GM23338 (cell line): ENCODE measurements at regions not wholly inside any gene's neighbourhood (a gene's known extent, or its start where the extent isn't known, plus 50 kb on each side); places are given as distances from the start of the nearest gene placed in this dataset.

Experiments used
- ATAC-seq: fragments of 200-7000 bp; cut with Tn5 transposase; 3 replicates; pipeline ENCODE4 v1.9.1; 2020
- DNase-seq: peaks from one replicate; pipeline ENCODE4 v3.0.0-alpha.2; 2015; ENCODE audit warnings: low spot score
- H2AFZ ChIP-seq: fragments of 200-600 bp; sonication (generic); 2 replicates; pipeline ENCODE4 v1.8.0; 2016; ENCODE audit warnings: antibody characterized with exemption, mild to moderate bottlenecking, moderate library complexity
- H3F3A ChIP-seq: fragments of 200-600 bp; sonication (generic); replicated peaks from 2 replicates; pipeline ENCODE4 v1.8.0; 2017; ENCODE audit warnings: antibody characterized with exemption, mixed run types, low read depth
- H3K27ac ChIP-seq: fragments of 200-600 bp; sonication (generic); 2 replicates; pipeline ENCODE4 v1.6.1; 2016; ENCODE audit warnings: low read depth
- H3K27me3 ChIP-seq: fragments of 200-600 bp; sonication (generic); 2 replicates; pipeline ENCODE4 v1.8.0; 2016; ENCODE audit warnings: mild to moderate bottlenecking, mixed run types, moderate library complexity; ENCODE audit not compliant: insufficient read depth
- H3K36me3 ChIP-seq: fragments of 200-600 bp; sonication (generic); 2 replicates; pipeline ENCODE4 v1.8.0; 2016; ENCODE audit warnings: mild to moderate bottlenecking; ENCODE audit not compliant: insufficient read depth
- H3K4me1 ChIP-seq: fragments of 200-600 bp; sonication (generic); 2 replicates; pipeline ENCODE4 v1.8.0; 2016; ENCODE audit warnings: mild to moderate bottlenecking, moderate library complexity; ENCODE audit not compliant: insufficient read depth
- H3K4me2 ChIP-seq: fragments of 200-600 bp; sonication (generic); 2 replicates; pipeline ENCODE4 v1.7.1; 2017; ENCODE audit warnings: mixed run types
- H3K4me3 ChIP-seq: fragments of 200-600 bp; sonication (generic); 2 replicates; pipeline ENCODE4 v1.6.1; 2016; ENCODE audit warnings: mixed run types
- H3K79me2 ChIP-seq: fragments of 200-600 bp; sonication (generic); replicated peaks from 2 replicates; pipeline ENCODE4 v1.8.0; 2017; ENCODE audit warnings: mild to moderate bottlenecking; ENCODE audit not compliant: insufficient read depth
- H3K9me2 ChIP-seq: fragments of 200-600 bp; sonication (generic); 2 replicates; pipeline ENCODE4 v1.8.0; 2017; ENCODE audit not compliant: insufficient read depth
- H4K20me1 ChIP-seq: fragments of 200-600 bp; sonication (generic); replicated peaks from 2 replicates; pipeline ENCODE4 v1.8.0; 2017; ENCODE audit warnings: mild to moderate bottlenecking; ENCODE audit not compliant: insufficient read depth
- H3K27ac Mint-ChIP-seq: 2 replicates; pipeline ENCODE4 v1.8.0; 2020; ENCODE audit warnings: inconsistent platforms, mild to moderate bottlenecking, moderate library complexity, mixed read lengths
- H3K27me3 Mint-ChIP-seq: 3 replicates; pipeline ENCODE4 v1.8.0; 2022; ENCODE audit warnings: low read depth, mild to moderate bottlenecking, moderate library complexity, mixed read lengths, inconsistent platforms; ENCODE audit not compliant: insufficient read depth, poor library complexity
- H3K36me3 Mint-ChIP-seq: 3 replicates; pipeline ENCODE4 v1.8.0; 2021; ENCODE audit warnings: low read depth, mild to moderate bottlenecking, inconsistent platforms, moderate library complexity, mixed read lengths
- H3K4me1 Mint-ChIP-seq: 3 replicates; pipeline ENCODE4 v1.8.0; 2020; ENCODE audit warnings: mild to moderate bottlenecking, inconsistent platforms, mixed read lengths
- H3K4me3 Mint-ChIP-seq: 3 replicates; pipeline ENCODE4 v1.8.0; 2021; ENCODE audit warnings: moderate library complexity, mild to moderate bottlenecking, inconsistent platforms, mixed read lengths
- H3K9me3 Mint-ChIP-seq: 3 replicates; pipeline ENCODE4 v1.8.0; 2020; ENCODE audit warnings: moderate library complexity, mild to moderate bottlenecking, inconsistent platforms, mixed read lengths
- CREB1 ChIP-seq: fragments of 250-450 bp; sonication (Bioruptor Pico); IDR thresholded peaks from 2 replicates; pipeline ENCODE4 v1.5.0; 2020; ENCODE audit warnings: low read depth, mild to moderate bottlenecking, moderate library complexity
- EZH2 ChIP-seq: fragments of 200-600 bp; sonication (generic); IDR thresholded peaks from one replicate; pipeline ENCODE4 v1.8.0; 2017; ENCODE audit warnings: antibody characterized with exemption, mild to moderate bottlenecking, low read depth; ENCODE audit not compliant: unreplicated experiment
- EZH2phosphoT487 ChIP-seq: fragments of 200-600 bp; sonication (generic); IDR thresholded peaks from one replicate; pipeline ENCODE4 v1.8.1; 2018; ENCODE audit warnings: antibody characterized with exemption; ENCODE audit not compliant: unreplicated experiment
- JUNB ChIP-seq: IDR thresholded peaks from one replicate; pipeline ENCODE4 v1.6.1; 2016; ENCODE audit warnings: antibody characterized with exemption; ENCODE audit not compliant: unreplicated experiment
- NANOG ChIP-seq: IDR thresholded peaks from 2 replicates; pipeline ENCODE4 v1.6.1; 2016; ENCODE audit warnings: antibody characterized with exemption, borderline replicate concordance
- POLR2AphosphoS5 ChIP-seq: IDR thresholded peaks from 2 replicates; pipeline ENCODE4 v1.6.1; 2016; ENCODE audit warnings: antibody characterized with exemption, low read depth
- STAT1 ChIP-seq: IDR thresholded peaks from one replicate; pipeline ENCODE4 v1.6.1; 2016; ENCODE audit warnings: antibody characterized with exemption; ENCODE audit not compliant: unreplicated experiment
- ZNF114 ChIP-seq: fragments of 250-450 bp; sonication (Bioruptor Pico); IDR thresholded peaks from 2 replicates; pipeline ENCODE4 v1.5.0; 2020; ENCODE audit warnings: mild to moderate bottlenecking, moderate library complexity
- ZNF331 ChIP-seq: fragments of 250-450 bp; sonication (Bioruptor Pico); IDR thresholded peaks from 2 replicates; pipeline ENCODE4 v1.5.0; 2020; ENCODE audit warnings: low read depth, mild to moderate bottlenecking, moderate library complexity
- ZNF462 ChIP-seq: fragments of 250-450 bp; sonication (Bioruptor Pico); IDR thresholded peaks from 2 replicates; pipeline ENCODE4 v1.5.0; 2020; ENCODE audit warnings: mild to moderate bottlenecking, moderate library complexity
- TF ChIP-seq, protein P1 (sequence below), 2 experiments: fragments of 200-600 bp in 1 of 2; sonication (generic) in 1 of 2; conservative IDR thresholded peaks; 2 replicates each; pipeline versions ENCODE4 v1.5.1 to v1.6.1; 2016 to 2017; ENCODE audit warnings: antibody characterized with exemption in 2 of 2, low read depth in 2 of 2, mild to moderate bottlenecking in 2 of 2, moderate library complexity in 1 of 2
- TF ChIP-seq, protein P2 (sequence below): IDR thresholded peaks from one replicate; pipeline ENCODE4 v1.6.1; 2018; ENCODE audit warnings: antibody characterized with exemption; ENCODE audit not compliant: unreplicated experiment
- TF ChIP-seq, protein P3 (sequence below): IDR thresholded peaks from 2 replicates; pipeline ENCODE4 v1.6.1; 2016; ENCODE audit warnings: antibody characterized with exemption

DNA sequence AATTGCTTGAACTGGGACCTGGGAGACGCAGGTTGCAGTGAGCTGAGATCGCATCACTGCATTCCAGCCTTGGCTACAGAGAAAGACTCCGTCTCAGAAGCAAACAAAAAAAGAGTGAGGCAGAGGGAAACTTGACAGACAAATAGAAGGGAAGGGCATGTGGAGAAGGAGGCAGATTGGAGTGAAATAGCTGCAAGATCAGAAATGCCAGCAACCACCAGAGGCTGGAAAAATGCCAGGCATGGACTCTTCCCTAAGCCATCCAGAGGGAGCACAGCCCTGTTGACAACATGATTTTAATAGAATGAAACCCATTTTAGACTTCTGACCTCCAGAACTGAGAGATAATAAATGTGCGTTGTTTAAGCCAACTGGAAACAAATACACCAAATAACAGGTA lies 447.2 kb upstream of the SPHKAP start:
- H2AFZ ChIP-seq = no peak overlapping the region
- H3K27ac Mint-ChIP-seq = no peak overlapping the region
- H3K4me1 ChIP-seq = no peaks in the 10 kb centered on the region
- H3K36me3 ChIP-seq = no peaks in the 10 kb centered on the region; the same call in 1 of the 2 replicates
- peaks cover 2% of the 10 kb centered on the region; the same call in 1 of the 2 replicates for H3K9me2 ChIP-seq
- no peak overlapping the region for H3K4me3 ChIP-seq
- H3K36me3 Mint-ChIP-seq = no peaks in the 10 kb centered on the region
- H3K4me3 Mint-ChIP-seq = no peak overlapping the region
- no peaks in the 10 kb centered on the region for H3F3A ChIP-seq
- TF ChIP-seq, protein P1, sequence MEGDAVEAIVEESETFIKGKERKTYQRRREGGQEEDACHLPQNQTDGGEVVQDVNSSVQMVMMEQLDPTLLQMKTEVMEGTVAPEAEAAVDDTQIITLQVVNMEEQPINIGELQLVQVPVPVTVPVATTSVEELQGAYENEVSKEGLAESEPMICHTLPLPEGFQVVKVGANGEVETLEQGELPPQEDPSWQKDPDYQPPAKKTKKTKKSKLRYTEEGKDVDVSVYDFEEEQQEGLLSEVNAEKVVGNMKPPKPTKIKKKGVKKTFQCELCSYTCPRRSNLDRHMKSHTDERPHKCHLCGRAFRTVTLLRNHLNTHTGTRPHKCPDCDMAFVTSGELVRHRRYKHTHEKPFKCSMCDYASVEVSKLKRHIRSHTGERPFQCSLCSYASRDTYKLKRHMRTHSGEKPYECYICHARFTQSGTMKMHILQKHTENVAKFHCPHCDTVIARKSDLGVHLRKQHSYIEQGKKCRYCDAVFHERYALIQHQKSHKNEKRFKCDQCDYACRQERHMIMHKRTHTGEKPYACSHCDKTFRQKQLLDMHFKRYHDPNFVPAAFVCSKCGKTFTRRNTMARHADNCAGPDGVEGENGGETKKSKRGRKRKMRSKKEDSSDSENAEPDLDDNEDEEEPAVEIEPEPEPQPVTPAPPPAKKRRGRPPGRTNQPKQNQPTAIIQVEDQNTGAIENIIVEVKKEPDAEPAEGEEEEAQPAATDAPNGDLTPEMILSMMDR (conservative IDR thresholded peaks at IDR 0.05; ENCODE audit: low read depth in 2 of 2) = no peak
- TF ChIP-seq ZNF462 (CRISPR knock-in tag) (no peak), ZNF114 (CRISPR knock-in tag) (no peak), EZH2 (no peak), CREB1 (no peak), ZNF331 (no peak), NANOG (no peak), JUNB (no peak), STAT1 (no peak), POLR2AphosphoS5 (no peak), EZH2phosphoT487 (no peak)
- TF ChIP-seq, protein P2, sequence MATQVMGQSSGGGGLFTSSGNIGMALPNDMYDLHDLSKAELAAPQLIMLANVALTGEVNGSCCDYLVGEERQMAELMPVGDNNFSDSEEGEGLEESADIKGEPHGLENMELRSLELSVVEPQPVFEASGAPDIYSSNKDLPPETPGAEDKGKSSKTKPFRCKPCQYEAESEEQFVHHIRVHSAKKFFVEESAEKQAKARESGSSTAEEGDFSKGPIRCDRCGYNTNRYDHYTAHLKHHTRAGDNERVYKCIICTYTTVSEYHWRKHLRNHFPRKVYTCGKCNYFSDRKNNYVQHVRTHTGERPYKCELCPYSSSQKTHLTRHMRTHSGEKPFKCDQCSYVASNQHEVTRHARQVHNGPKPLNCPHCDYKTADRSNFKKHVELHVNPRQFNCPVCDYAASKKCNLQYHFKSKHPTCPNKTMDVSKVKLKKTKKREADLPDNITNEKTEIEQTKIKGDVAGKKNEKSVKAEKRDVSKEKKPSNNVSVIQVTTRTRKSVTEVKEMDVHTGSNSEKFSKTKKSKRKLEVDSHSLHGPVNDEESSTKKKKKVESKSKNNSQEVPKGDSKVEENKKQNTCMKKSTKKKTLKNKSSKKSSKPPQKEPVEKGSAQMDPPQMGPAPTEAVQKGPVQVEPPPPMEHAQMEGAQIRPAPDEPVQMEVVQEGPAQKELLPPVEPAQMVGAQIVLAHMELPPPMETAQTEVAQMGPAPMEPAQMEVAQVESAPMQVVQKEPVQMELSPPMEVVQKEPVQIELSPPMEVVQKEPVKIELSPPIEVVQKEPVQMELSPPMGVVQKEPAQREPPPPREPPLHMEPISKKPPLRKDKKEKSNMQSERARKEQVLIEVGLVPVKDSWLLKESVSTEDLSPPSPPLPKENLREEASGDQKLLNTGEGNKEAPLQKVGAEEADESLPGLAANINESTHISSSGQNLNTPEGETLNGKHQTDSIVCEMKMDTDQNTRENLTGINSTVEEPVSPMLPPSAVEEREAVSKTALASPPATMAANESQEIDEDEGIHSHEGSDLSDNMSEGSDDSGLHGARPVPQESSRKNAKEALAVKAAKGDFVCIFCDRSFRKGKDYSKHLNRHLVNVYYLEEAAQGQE = no peak
- TF ChIP-seq, protein P3, sequence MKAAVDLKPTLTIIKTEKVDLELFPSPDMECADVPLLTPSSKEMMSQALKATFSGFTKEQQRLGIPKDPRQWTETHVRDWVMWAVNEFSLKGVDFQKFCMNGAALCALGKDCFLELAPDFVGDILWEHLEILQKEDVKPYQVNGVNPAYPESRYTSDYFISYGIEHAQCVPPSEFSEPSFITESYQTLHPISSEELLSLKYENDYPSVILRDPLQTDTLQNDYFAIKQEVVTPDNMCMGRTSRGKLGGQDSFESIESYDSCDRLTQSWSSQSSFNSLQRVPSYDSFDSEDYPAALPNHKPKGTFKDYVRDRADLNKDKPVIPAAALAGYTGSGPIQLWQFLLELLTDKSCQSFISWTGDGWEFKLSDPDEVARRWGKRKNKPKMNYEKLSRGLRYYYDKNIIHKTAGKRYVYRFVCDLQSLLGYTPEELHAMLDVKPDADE = no peak
- no peak overlapping the region for H3K4me2 ChIP-seq
- H4K20me1 ChIP-seq = no peaks in the 10 kb centered on the region
- no peaks in the 10 kb centered on the region; the same call in 2 of the 3 replicates for H3K9me3 Mint-ChIP-seq
- no peaks in the 10 kb centered on the region for H3K79me2 ChIP-seq
- no peaks in the 10 kb centered on the region for H3K4me1 Mint-ChIP-seq
- H3K27me3 Mint-ChIP-seq = no peaks in the 10 kb centered on the region
- ATAC-seq (no peak), DNase-seq (no peak)
- no peaks in the 10 kb centered on the region for H3K27me3 ChIP-seq
- H3K27ac ChIP-seq = no peak overlapping the region
